ENCODE measurements at regions not wholly inside any gene's neighbourhood (a gene's known extent, or its start where the extent isn't known, plus 50 kb on each side); places are given as distances from the start of the nearest gene placed in this dataset.

- DNase-seq (ENCODE audit: low read depth): no peak
Observed at GRCh38 chr4:96685691-96686090, 845.8 kb downstream of the PDHA2 start.

- DNase-seq (ENCODE audit: low read depth): no peak
Observed at GRCh38 chr4:96691521-96691920, 851.6 kb downstream of the PDHA2 start.

- no peak for DNase-seq (ENCODE audit: low read depth)
Observed at GRCh38 chr4:96698831-96699230, 858.9 kb downstream of the PDHA2 start.

GRCh38 chr4:96703265-96703664 lies 863.4 kb downstream of the PDHA2 start:
- DNase-seq (ENCODE audit: low read depth): no peak

- DNase-seq (ENCODE audit: low read depth): no peak
Observed at GRCh38 chr4:96708766-96709165, 868.9 kb downstream of the PDHA2 start.

GRCh38 chr4:96713271-96713850 lies 873.5 kb downstream of the PDHA2 start:
- DNase-seq (ENCODE audit: low read depth): no peak

- DNase-seq (ENCODE audit: low read depth): no peak
Observed at GRCh38 chr4:96729641-96730040, 889.7 kb downstream of the PDHA2 start.

GRCh38 chr4:96730432-96730831 lies 890.5 kb downstream of the PDHA2 start:
- DNase-seq (ENCODE audit: low read depth): no peak

- DNase-seq (ENCODE audit: low read depth): no peak
Observed at GRCh38 chr4:96736352-96736889, 896.5 kb downstream of the PDHA2 start.

GRCh38 chr4:96739101-96739500 lies 899.2 kb downstream of the PDHA2 start:
- no peak for DNase-seq (ENCODE audit: low read depth)

GRCh38 chr4:96742332-96743014 lies 902.6 kb downstream of the PDHA2 start:
- DNase-seq (ENCODE audit: low read depth): no peak

- no peak for DNase-seq (ENCODE audit: low read depth)
Observed at GRCh38 chr4:96744676-96745075, 904.8 kb downstream of the PDHA2 start.

GRCh38 chr4:96753216-96753615 lies 913.3 kb downstream of the PDHA2 start:
- no peak for DNase-seq (ENCODE audit: low read depth)

GRCh38 chr4:96755569-96756484 lies 915.9 kb downstream of the PDHA2 start:
- DNase-seq (ENCODE audit: low read depth): no peak

- DNase-seq (ENCODE audit: low read depth): no peak
Observed at GRCh38 chr4:96756584-96756983, 916.7 kb downstream of the PDHA2 start.

GRCh38 chr4:96763546-96763945 lies 923.7 kb downstream of the PDHA2 start:
- DNase-seq (ENCODE audit: low read depth): no peak

GRCh38 chr4:96766359-96766758 lies 926.5 kb downstream of the PDHA2 start:
- no peak for DNase-seq (ENCODE audit: low read depth)

GRCh38 chr4:96767815-96768480 lies 928.1 kb downstream of the PDHA2 start:
- DNase-seq (ENCODE audit: low read depth): no peak

- DNase-seq (ENCODE audit: low read depth): no peak
Observed at GRCh38 chr4:96775501-96775900, 935.6 kb downstream of the PDHA2 start.

- no peak for DNase-seq (ENCODE audit: low read depth)
Observed at GRCh38 chr4:96776920-96777527, 937.1 kb downstream of the PDHA2 start.

- no peak for DNase-seq (ENCODE audit: low read depth)
Observed at GRCh38 chr4:96784336-96784735, 944.4 kb downstream of the PDHA2 start.

GRCh38 chr4:96786306-96786705 lies 946.4 kb downstream of the PDHA2 start:
- no peak for DNase-seq (ENCODE audit: low read depth)

Measured in stromal cell of bone marrow (primary cell).